GM12878 (cell line): ENCODE measurements at regions not wholly inside any gene's neighbourhood (a gene's known extent, or its start where the extent isn't known, plus 50 kb on each side); places are given as distances from the start of the nearest gene placed in this dataset.

Source experiments
- BCLAF1 ChIP-seq: fragments of 450-650 bp; IDR thresholded peaks from 2 replicates; pipeline ENCODE4 v1.6.1; 2017; ENCODE audit warnings: antibody characterized with exemption, mild to moderate bottlenecking, moderate library complexity
- HDAC2 ChIP-seq: fragments of 200-600 bp; sonication (generic); IDR thresholded peaks from 2 replicates; pipeline ENCODE4 v1.6.1; 2017
- MEF2B ChIP-seq: fragments of 450-650 bp; IDR thresholded peaks from 2 replicates; pipeline ENCODE4 v1.6.1; 2018; ENCODE audit warnings: mild to moderate bottlenecking, moderate library complexity; ENCODE audit not compliant: partially characterized antibody, poor library complexity, severe bottlenecking
- MXI1 ChIP-seq: fragments of 150-350 bp; IDR thresholded peaks from 2 replicates; pipeline ENCODE4 v1.6.1; 2011; ENCODE audit warnings: low read depth, mild to moderate bottlenecking, inconsistent platforms, low read length, improper control_type of control experiment
- PAX5 ChIP-seq: IDR thresholded peaks from 2 replicates; pipeline ENCODE4 v1.6.1; 2011; ENCODE audit warnings: low read depth, low read length, borderline replicate concordance
- PRDM15 ChIP-seq: fragments of 450-650 bp; formaldehyde crosslinking; IDR thresholded peaks from 2 replicates; pipeline ENCODE4 v1.4.0; 2020; ENCODE audit warnings: mild to moderate bottlenecking, moderate library complexity

- TF ChIP-seq MXI1 (no peak), BCLAF1 (no peak), MEF2B (no peak), PAX5 (no peak), PRDM15 (no peak), HDAC2 (no peak)
Measured at GRCh38 chr5:97449172-97449571, 266.1 kb upstream of the RIOK2 start.
